Stimulated activated CD8-positive, alpha-beta memory T cell treated with anti-CD3 and anti-CD28 coated beads, Interleukin-4, amount 100 ng/mL, for 4 hours (primary cell): ENCODE measurements at regions not wholly inside any gene's neighbourhood (a gene's known extent, or its start where the extent isn't known, plus 50 kb on each side); places are given as distances from the start of the nearest gene placed in this dataset.
"Not testable (repeated sequence)": the region's sequence is repeated elsewhere in the genome, so short reads cannot be mapped to it uniquely, and the experiment has no call there.

Source experiments
- DNase-seq, 2 donors: peaks; one replicate each; pipeline ENCODE4 v3.0.0-alpha.2; 2020; ENCODE audit warnings: low read depth in 2 of 2, low spot score in 1 of 2

- DNase-seq = peak in 1 of 2 donors; percentile 2
These were observed 270.7 kb downstream of the ZNF33B start for GRCh38 chr10:42367532-42368230.

- no peak for DNase-seq
These were observed 286.6 kb downstream of the ZNF33B start for GRCh38 chr10:42351745-42352144.

GRCh38 chr10:42336593-42337337 is 301.6 kb downstream of the ZNF33B start:
- not testable (repeated sequence) for DNase-seq

- not testable (repeated sequence) for DNase-seq
These were observed 302.6 kb downstream of the ZNF33B start for GRCh38 chr10:42335653-42336296.

GRCh38 chr10:42304341-42304740 is 334.0 kb downstream of the ZNF33B start:
- DNase-seq = no peak

GRCh38 chr10:42281896-42282295 is 356.5 kb downstream of the ZNF33B start:
- not testable (repeated sequence) for DNase-seq

GRCh38 chr10:42269788-42270187 is 368.6 kb downstream of the ZNF33B start:
- DNase-seq = not testable (repeated sequence)

GRCh38 chr10:42263259-42263658 is 375.1 kb downstream of the ZNF33B start:
- not testable (repeated sequence) for DNase-seq

- DNase-seq = not testable (repeated sequence)
These were observed 395.4 kb downstream of the ZNF33B start for GRCh38 chr10:42243002-42243401.

- DNase-seq = no peak
These were observed 396.1 kb downstream of the ZNF33B start for GRCh38 chr10:42242135-42242805.

GRCh38 chr10:42236401-42236800 is 402.0 kb downstream of the ZNF33B start:
- not testable (repeated sequence) for DNase-seq

- not testable (repeated sequence) for DNase-seq
These were observed 402.6 kb downstream of the ZNF33B start for GRCh38 chr10:42235736-42236135.

GRCh38 chr10:42235241-42235640 is 403.1 kb downstream of the ZNF33B start:
- DNase-seq = not testable (repeated sequence)

GRCh38 chr10:42234506-42234905 is 403.9 kb downstream of the ZNF33B start:
- not testable (repeated sequence) for DNase-seq

GRCh38 chr10:42233461-42234206 is 404.7 kb downstream of the ZNF33B start:
- not testable (repeated sequence) for DNase-seq

- DNase-seq = not testable (repeated sequence)
These were observed 405.4 kb downstream of the ZNF33B start for GRCh38 chr10:42232955-42233354.

- not testable (repeated sequence) for DNase-seq
These were observed 407.6 kb downstream of the ZNF33B start for GRCh38 chr10:42230812-42231211.

- DNase-seq = not testable (repeated sequence)
These were observed 408.3 kb downstream of the ZNF33B start for GRCh38 chr10:42230115-42230514.

GRCh38 chr10:42227859-42228258 is 410.5 kb downstream of the ZNF33B start:
- DNase-seq = not testable (repeated sequence)

GRCh38 chr10:42193588-42193987 is 444.8 kb downstream of the ZNF33B start:
- not testable (repeated sequence) for DNase-seq
